HepG2 (cell line): ENCODE measurements at regions not wholly inside any gene's neighbourhood (a gene's known extent, or its start where the extent isn't known, plus 50 kb on each side); places are given as distances from the start of the nearest gene placed in this dataset.

Experiments used
- ATAC-seq: fragments of 200-7000 bp; cut with Tn5 transposase; 3 replicates; pipeline ENCODE4 v1.9.1; 2020; ENCODE audit warnings: mild to moderate bottlenecking, moderate library complexity
- BruUV-seq: library from RNA; stranded (reverse); fragments of 400-500 nt; replicated peaks from 2 replicates; lab custom pipeline; 2021; lab: Mats Ljungman, UMichigan
- CTCF ChIA-PET: fragments of 300-600 bp; formaldehyde crosslinking; extraction: SDS; loops from one replicate; lab custom pipeline; 2021; ENCODE audit warnings: low total read pairs, inconsistent platforms, low intra/inter-chr PET ratio; lab: Yijun Ruan, JAX
- POLR2A ChIA-PET: fragments of 350-600 bp; sonication (Branson Sonifier 250); formaldehyde crosslinking; loops from one replicate; lab custom pipeline; 2020; ENCODE audit warnings: antibody characterized with exemption, inconsistent platforms; lab: Yijun Ruan, JAX
- DNase-seq: peaks from one replicate; pipeline ENCODE4 v3.0.0-alpha.2; 2015; ENCODE audit warnings: low spot score
- FAIRE-seq: peaks from 3 replicates; lab custom pipeline; 2011; peaks lifted over from hg19 to GRCh38; lab: Jason Lieb, UNC
- H2AFZ ChIP-seq: one replicate; pipeline ENCODE4 v1.6.1; 2011; ENCODE audit warnings: low read length, inconsistent platforms
- H3K27ac ChIP-seq: fragments of 300-600 bp; 3 replicates; pipeline ENCODE4 v1.8.0; 2011; ENCODE audit warnings: mixed run types, mild to moderate bottlenecking, mixed read lengths, low read length, inconsistent platforms; ENCODE audit not compliant: insufficient read depth; ENCODE audit errors: extremely low read length
- H3K27me3 ChIP-seq, 2 experiments: fragments of 200-600 bp in 1 of 2; 2 replicates in 1 of 2; 3 replicates in 1 of 2; pipeline versions ENCODE4 v1.6.0 to v1.8.0; 2011; ENCODE audit warnings: low read length in 2 of 2, mild to moderate bottlenecking in 2 of 2, moderate library complexity in 2 of 2, inconsistent platforms in 1 of 2; ENCODE audit not compliant: insufficient read depth in 2 of 2, control insufficient read depth in 1 of 2
- H3K36me3 ChIP-seq, 2 experiments: fragments of 200-600 bp in 1 of 2; replicated peaks in 1 of 2; 2 replicates in 1 of 2; 3 replicates in 1 of 2; pipeline versions ENCODE4 v1.5.1 to v1.8.0; 2011; ENCODE audit warnings: low read length in 2 of 2, inconsistent platforms in 1 of 2; ENCODE audit not compliant: insufficient read depth in 2 of 2, control insufficient read depth in 1 of 2
- H3K4me1 ChIP-seq: 2 replicates; pipeline ENCODE4 v1.5.1; 2012; ENCODE audit warnings: low read length, inconsistent platforms; ENCODE audit not compliant: insufficient read depth
- H3K4me2 ChIP-seq: 2 replicates; pipeline ENCODE4 v1.6.0; 2011; ENCODE audit warnings: low read depth, low read length, inconsistent platforms
- H3K4me3 ChIP-seq, 3 experiments: fragments of 200-600 bp in 1 of 3; sonication (generic), shearing (Covaris generic) in 1 of 3; replicated peaks in 1 of 3; 2 replicates each; pipeline ENCODE4 v1.5.1; 2011 to 2016; ENCODE audit warnings: low read length in 3 of 3, inconsistent platforms in 2 of 3, low read depth in 2 of 3, mild to moderate bottlenecking in 2 of 3, control low read depth in 1 of 3, mixed read lengths in 1 of 3; ENCODE audit not compliant: insufficient read depth in 1 of 3
- H3K79me2 ChIP-seq: one replicate; pipeline ENCODE4 v1.6.1; 2011; ENCODE audit warnings: low read length, inconsistent platforms; ENCODE audit not compliant: insufficient read depth
- H3K9ac ChIP-seq: 2 replicates; pipeline ENCODE4 v1.6.0; 2011; ENCODE audit warnings: mild to moderate bottlenecking, low read depth, low read length, inconsistent platforms; ENCODE audit not compliant: insufficient read depth
- H3K9me3 ChIP-seq: 2 replicates; pipeline ENCODE4 v1.5.1; 2012; ENCODE audit warnings: mild to moderate bottlenecking, low read length
- H4K20me1 ChIP-seq: 2 replicates; pipeline ENCODE4 v1.6.0; 2011; ENCODE audit warnings: inconsistent platforms, mild to moderate bottlenecking, low read length, moderate library complexity; ENCODE audit not compliant: insufficient read depth
- AKNA ChIP-seq: sonication (generic); formaldehyde crosslinking; IDR thresholded peaks from 2 replicates; pipeline ENCODE4 v1.4.0; 2020; ENCODE audit warnings: missing genetic modification reagents, borderline replicate concordance
- FLYWCH1 ChIP-seq: sonication (generic); formaldehyde crosslinking; IDR thresholded peaks from 2 replicates; pipeline ENCODE4 v1.8.1; 2023; ENCODE audit warnings: mild to moderate bottlenecking, missing genetic modification reagents
- FOXK1 ChIP-seq: sonication (generic); formaldehyde crosslinking; IDR thresholded peaks from 2 replicates; pipeline ENCODE4 v1.4.0; 2020; ENCODE audit warnings: low read depth, missing genetic modification reagents, borderline replicate concordance
- KAT2B ChIP-seq: fragments of 150-350 bp; IDR thresholded peaks from 2 replicates; pipeline ENCODE4 v1.6.1; 2014; ENCODE audit warnings: low read depth, low read length, borderline replicate concordance
- KMT2B ChIP-seq: IDR thresholded peaks from 2 replicates; pipeline ENCODE4 v1.6.1; 2016; ENCODE audit warnings: missing genetic modification reagents, missing compliant biosample characterization
- NFIC ChIP-seq: IDR thresholded peaks from 2 replicates; pipeline ENCODE4 v1.6.1; 2012; ENCODE audit warnings: mild to moderate bottlenecking, low read length, inconsistent platforms
- PCBP2 ChIP-seq: fragments of 200-400 bp; formaldehyde crosslinking; optimal IDR thresholded peaks from 2 replicates; pipeline ENCODE3; 2018; ENCODE audit warnings: low read length, low read depth; ENCODE audit not compliant: poor library complexity, severe bottlenecking
- XBP1 ChIP-seq: sonication (generic); formaldehyde crosslinking; IDR thresholded peaks from 2 replicates; pipeline ENCODE4 v1.5.0; 2020; ENCODE audit warnings: missing genetic modification reagents
- XRCC5 ChIP-seq: fragments of 200-400 bp; formaldehyde crosslinking; optimal IDR thresholded peaks from 2 replicates; pipeline ENCODE3; 2017; ENCODE audit warnings: mild to moderate bottlenecking, low read length
- ZBTB4 ChIP-seq: sonication (generic); formaldehyde crosslinking; IDR thresholded peaks from 2 replicates; pipeline ENCODE4 v1.4.0; 2020; ENCODE audit warnings: missing genetic modification reagents, mild to moderate bottlenecking, borderline replicate concordance
- ZNF17 ChIP-seq: sonication (generic); formaldehyde crosslinking; IDR thresholded peaks from 2 replicates; pipeline ENCODE4 v1.5.0; 2020; ENCODE audit warnings: mild to moderate bottlenecking, missing genetic modification reagents
- ZNF841 ChIP-seq: sonication (generic); formaldehyde crosslinking; IDR thresholded peaks from 2 replicates; pipeline ENCODE4 v1.8.1; 2023; ENCODE audit warnings: missing genetic modification reagents, borderline replicate concordance
- ZSCAN12 ChIP-seq: sonication (generic); formaldehyde crosslinking; IDR thresholded peaks from 2 replicates; pipeline ENCODE4 v1.9.0; 2021; ENCODE audit warnings: mild to moderate bottlenecking, missing genetic modification reagents
- in situ Hi-C: cut with HindIII; loops from 2 replicates; pipeline ENCODE4 v1.10.0; 2017; ENCODE audit warnings: low pct_unique_long_range_greater_than_20kb; ENCODE audit not compliant: extremely low pct_ligation_motif_present
- intact Hi-C: fragments of 100-400 bp; cut with micrococcal nuclease; formaldehyde crosslinking; loops from one replicate; pipeline ENCODE4 v1.10.0; 2022; ENCODE audit not compliant: unreplicated experiment
- TF ChIP-seq, protein P1 (sequence below): sonication (generic); formaldehyde crosslinking; IDR thresholded peaks from 2 replicates; pipeline ENCODE4 v1.5.1; 2020; ENCODE audit warnings: missing genetic modification reagents, mild to moderate bottlenecking, borderline replicate concordance

GRCh38 chr10:85532773-85533172 lies 833.8 kb downstream of the GRID1 start (continued):
- no peak for TF ChIP-seq ZBTB4 (CRISPR knock-in tag)
- TF ChIP-seq XRCC5, result no peak
- TF ChIP-seq ZNF17 (CRISPR knock-in tag), result no peak
- TF ChIP-seq, all 625 proteins: peak for 0

DNA sequence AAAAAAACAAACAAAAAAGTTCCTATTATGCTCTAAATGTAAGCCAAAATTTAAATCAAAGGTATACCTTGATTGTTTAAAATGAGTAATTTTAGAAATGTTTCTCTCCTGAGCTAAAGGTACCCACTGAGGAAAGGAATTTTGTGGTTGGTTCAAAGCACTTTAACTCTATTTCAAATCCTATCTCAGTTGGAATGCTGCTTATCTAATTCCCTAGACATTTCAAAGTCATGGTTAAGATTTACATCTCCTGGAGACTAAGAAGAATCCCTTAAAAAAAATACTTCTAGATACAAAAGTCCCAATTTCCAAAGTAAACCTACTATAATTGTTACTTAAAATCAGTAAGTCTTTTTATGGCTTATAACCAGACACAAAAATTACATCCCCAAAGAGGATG lies 830.7 kb downstream of the GRID1 start:
- no peak for ATAC-seq
- DNase-seq, result no peak
- Histone ChIP-seq H3K27me3 (no peaks in the 10 kb centered on the region), H3K9ac (no peak overlapping the region), H3K4me1 (no peaks in the 10 kb centered on the region), H3K36me3 (no peaks in the 10 kb centered on the region), H3K27ac (no peak overlapping the region), H3K4me2 (no peak overlapping the region), H3K79me2 (no peaks in the 10 kb centered on the region), H3K9me3 (no peaks in the 10 kb centered on the region), H4K20me1 (no peaks in the 10 kb centered on the region), H3K4me3 (no peak overlapping the region), H2AFZ (no peak overlapping the region)
- ChIA-PET POLR2A (no interaction called here), CTCF (no interaction called here)
- in situ Hi-C loops (no loop called here), intact Hi-C loops (loop anchor here (5.0 kb wide), 1 partner anchor 419 kb away; no protein-coding TSS in a partner anchor)
- BruUV-seq, result no TSS peak
- FAIRE-seq, result no peak
- TF ChIP-seq ZNF841 (CRISPR knock-in tag), result no peak
- no peak for TF ChIP-seq PCBP2
- TF ChIP-seq XBP1 (CRISPR knock-in tag), result no peak
- TF ChIP-seq ZSCAN12 (CRISPR knock-in tag), result no peak
- TF ChIP-seq KMT2B (CRISPR knock-in tag), result no peak
- TF ChIP-seq, protein P1, sequence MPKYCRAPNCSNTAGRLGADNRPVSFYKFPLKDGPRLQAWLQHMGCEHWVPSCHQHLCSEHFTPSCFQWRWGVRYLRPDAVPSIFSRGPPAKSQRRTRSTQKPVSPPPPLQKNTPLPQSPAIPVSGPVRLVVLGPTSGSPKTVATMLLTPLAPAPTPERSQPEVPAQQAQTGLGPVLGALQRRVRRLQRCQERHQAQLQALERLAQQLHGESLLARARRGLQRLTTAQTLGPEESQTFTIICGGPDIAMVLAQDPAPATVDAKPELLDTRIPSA (CRISPR knock-in tag), result no peak
- no peak for TF ChIP-seq KAT2B
- no peak for TF ChIP-seq NFIC
- TF ChIP-seq AKNA (CRISPR knock-in tag), result no peak
- no peak for TF ChIP-seq FOXK1 (CRISPR knock-in tag)
- TF ChIP-seq FLYWCH1, result no peak
